Stimulated activated CD4-positive, alpha-beta T cell treated with anti-CD3 and anti-CD28 coated beads, Interleukin-1b, Interleukin-23, amount 100 ng/mL, for 24 hours (primary cell): ENCODE measurements at regions not wholly inside any gene's neighbourhood (a gene's known extent, or its start where the extent isn't known, plus 50 kb on each side); places are given as distances from the start of the nearest gene placed in this dataset.

Experiments used
- DNase-seq, 4 experiments: peaks; one replicate each; pipeline ENCODE4 v3.0.0-alpha.2; 2020; ENCODE audit warnings: low read depth in 4 of 4, low spot score in 1 of 4

DNA sequence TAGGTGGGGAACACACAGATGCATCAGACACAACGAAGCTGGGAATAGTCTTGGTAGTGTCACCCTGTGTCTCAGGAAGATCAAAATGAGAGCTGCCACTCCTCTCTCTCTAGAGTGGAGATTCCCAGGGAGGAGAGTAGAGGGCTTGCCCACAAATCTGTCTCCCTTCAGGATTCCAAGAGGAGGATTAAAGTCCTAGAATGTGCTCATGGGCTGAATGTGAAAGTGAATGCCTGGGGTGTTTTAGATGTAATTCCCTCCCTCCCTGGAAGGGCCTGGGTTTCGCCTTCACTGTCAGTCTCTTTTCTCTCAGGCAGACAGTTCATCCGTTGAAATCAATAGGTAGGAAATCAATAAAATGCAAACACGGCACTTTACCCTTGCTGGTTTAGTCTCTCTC lies 282.6 kb upstream of the PPARGC1A start:
- DNase-seq: no peak

DNA sequence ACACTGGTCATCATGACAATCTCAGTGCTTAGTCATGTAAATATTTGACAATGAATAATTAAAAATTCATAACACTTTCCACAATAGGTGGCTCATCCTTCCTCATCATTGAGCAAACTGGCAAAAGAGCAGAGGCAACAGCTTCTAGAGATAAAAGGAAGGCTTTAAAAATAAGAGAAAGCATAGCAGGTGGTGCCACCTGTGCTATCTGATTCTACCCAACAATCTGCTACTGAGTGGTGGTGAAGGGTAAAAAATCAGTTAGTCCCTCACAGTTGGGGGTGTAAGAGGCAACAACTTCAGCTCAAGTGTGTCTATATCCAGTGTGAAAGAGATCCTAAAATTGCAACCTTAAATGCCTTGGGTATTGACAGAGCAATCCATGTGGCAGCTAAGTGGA lies 280.1 kb upstream of the PPARGC1A start:
- no peak for DNase-seq

DNA sequence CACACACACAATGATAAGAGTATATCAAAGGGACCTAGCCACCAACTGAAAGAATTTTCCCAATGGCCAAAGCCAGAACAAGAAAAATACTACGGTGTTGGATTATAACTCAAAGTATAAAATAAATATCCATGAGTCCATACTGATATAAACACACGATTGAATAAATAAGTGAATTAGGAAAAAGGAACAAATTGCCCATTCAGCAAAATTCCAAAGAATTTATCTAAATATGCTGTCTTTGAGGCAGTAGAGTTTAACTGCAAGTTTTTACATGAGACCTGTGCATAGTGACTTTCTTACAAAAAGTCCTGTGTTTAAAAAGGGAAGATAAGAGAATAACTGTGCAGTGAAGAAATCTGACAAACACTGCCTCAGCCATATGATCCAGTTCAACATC lies 278.8 kb upstream of the PPARGC1A start:
- no peak for DNase-seq

DNA sequence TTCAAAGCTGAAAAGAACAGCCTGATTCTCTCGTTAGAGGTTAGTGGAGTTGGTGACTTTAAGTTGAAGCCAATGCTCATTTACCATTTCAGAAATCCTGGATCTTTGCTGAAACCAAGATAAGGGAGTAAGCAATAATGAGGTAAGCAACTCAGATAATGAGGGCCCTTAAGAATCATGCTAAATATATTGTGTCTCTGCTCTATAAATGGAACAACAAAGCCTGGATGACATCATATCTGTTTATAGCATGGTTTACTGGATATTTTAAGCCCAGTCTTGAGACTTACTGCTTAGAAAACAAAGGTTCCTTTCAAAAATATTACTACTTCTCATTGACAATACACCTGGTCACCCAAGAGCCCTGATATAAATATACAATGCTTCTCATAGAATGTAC lies 276.7 kb upstream of the PPARGC1A start:
- no peak for DNase-seq

DNA sequence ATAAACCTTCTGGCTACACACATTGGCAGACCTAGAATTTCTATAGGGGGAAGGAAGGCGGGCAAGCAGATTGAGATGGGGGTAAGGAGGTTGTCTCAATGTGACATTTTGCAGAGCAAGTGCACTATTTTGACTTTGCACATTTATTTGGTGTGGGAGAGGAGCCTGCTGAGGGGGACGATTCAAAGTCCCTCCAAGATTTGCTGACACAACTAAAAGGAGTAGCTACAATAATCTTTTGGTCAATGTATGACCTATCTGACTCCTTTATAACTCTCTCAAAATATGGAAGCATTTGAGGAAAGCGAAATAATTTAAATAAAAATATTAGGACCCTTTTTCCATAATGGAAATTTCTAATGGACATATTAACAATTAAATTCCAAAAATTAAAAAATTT lies 274.9 kb upstream of the PPARGC1A start:
- no peak for DNase-seq

DNA sequence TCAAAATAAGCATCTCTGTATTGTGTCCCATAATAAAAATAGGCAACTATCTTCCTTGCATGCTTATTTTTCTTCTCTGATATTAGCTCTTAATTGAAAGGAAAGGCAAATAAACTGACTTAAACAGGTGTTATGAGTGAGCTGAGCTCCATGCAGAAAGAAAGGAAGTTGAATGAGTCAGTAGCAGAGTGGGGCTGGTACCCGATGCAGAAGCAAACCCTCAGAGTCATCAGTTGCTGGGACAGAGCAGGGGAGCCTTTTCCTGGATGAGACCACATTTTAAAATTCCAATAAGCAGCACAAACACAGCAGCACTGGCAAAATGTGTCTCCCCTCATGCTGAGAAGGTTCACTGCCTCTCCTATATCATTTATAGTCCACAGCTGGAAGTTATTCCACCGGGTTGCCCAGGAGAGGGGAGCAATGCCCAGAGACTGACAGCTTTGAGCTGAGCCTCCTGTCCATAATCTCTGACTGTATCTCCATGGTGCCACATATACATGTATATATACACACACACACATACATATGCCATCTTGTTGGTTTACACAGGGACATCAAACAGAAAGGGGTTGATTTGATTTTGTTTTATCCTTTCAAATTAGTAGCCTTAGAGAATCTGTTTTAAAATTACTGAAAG lies 274.3 kb upstream of the PPARGC1A start:
- no peak for DNase-seq

DNA sequence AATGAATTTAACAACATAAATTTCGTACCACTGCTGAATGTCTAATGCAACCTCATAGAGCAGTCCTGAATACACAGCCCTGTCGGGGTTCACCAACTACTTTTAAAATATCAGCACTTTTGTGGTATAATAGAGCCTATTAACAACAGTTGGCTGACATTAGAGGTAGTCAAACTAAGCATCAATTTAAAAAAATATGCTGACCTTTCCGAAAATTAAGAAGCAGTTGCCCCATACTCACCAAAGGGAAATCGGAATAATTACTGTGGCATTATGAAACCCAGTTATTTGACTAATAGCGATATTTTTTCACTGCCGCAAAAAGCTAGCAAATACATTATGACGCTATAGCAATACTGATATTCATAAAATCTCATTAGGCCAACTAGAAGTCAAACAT lies 273.5 kb upstream of the PPARGC1A start:
- no peak for DNase-seq

DNA sequence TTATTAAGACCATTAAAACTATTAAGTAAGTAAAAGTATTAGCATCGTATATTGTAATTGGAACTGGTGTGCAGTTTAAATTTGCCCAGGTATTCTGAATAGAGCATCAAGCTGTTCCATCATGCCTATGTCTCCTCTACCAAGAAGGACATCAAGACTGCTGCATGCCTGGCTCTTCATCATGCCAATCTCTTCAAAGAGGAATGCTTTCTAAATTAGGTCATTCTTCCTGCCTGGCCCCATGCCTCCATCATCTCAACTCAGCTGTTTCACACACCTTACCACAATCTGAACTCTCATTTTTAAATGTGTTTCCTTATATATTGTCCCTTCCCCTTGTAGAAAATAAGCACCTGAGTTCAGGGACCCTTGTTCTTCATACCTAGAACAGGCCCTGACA lies 270.5 kb upstream of the PPARGC1A start:
- no peak for DNase-seq

DNA sequence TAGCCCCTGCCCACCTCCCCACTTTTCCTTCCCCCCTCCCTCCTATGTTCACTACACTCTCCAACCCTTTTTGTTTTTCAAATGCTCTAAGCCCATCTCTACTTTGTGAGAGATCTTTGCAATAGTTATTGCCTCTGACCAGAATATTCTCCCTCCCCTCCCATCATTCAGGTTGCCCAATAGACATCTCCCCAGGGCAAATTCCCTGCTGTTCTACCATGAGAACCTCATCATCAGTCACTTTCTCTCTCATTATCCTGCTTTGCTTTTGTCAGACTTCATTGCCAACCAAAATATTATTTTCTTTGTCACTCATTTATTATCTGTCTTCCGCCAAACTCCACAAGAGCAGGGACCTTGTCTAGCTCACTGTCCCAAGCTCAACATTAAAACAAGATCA lies 268.2 kb upstream of the PPARGC1A start:
- DNase-seq: no peak

DNA sequence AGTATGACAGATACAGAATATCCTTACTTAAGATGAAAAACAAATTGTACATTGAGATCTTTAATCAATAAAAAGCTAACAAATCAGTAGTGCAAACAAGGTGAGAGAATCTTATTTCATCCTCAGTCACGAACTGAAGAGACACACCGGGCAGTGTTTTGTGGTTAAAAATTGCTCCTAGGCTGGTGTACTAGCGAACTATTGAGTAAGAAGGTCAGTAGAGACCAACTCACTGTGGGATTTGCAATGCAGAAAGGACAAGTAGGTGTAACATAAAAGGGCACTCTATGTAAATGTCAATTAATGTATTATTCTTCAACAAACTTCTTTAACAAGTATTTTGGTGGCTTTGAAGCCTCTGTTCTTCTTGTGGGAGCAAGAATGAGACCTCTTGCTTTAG lies 260.2 kb upstream of the PPARGC1A start:
- no peak for DNase-seq

DNA sequence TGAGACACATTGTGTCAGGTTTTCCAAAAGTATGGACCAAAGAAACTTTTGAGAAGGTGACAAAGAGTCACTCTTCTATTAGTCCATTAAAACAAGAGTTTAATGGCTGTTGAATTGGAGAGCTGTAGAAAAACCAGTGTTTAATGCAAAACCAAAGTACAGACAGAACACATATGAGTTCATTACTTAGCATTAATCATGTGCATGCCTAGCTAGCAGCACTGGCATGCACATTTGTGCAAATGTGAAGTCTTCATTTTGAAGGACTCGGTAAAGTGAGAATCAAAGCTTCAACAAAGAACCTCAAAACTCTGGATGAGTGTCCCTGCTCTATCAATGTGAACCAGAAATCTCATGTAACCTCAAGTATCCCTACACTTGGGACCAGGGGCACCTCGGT lies 256.3 kb upstream of the PPARGC1A start:
- no peak for DNase-seq

DNA sequence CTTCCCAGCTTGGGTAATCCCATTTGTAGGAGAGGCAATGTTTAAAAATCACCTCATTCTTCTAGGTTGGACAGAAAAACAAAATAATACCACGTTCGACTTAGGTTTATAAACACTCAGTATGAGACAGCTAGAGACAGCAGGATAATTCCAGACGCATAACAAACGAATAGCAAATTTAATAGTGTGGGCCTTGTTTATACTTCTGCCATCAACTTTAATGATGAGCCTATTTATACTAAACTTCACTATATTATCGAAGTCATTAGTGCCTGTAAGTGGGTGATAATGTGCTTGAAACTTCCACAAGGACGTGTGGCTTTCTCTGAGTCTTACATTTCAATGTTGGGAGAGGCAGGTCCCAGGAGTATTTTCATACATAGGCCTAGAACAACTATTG lies 255.7 kb upstream of the PPARGC1A start:
- DNase-seq: no peak

DNA sequence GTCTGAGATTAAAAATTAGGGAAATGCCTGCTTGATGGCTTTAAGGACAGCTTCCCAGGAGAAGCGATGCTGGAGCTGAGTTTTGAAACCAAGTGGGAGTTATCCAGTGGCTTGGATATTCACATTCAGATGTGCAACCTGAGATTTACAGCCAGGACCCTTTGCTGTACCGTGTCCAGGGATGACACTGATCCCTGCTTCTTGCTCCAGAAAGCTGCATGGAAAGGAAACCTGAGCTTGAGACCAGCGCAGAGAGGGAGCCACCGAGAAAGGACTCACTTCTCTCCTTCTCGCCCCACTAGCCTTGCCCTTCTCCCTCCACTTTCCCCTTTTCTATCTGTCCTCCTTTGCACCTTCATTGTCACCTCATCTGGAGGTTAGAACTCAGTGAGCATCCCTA lies 254.5 kb upstream of the PPARGC1A start:
- no peak for DNase-seq

DNA sequence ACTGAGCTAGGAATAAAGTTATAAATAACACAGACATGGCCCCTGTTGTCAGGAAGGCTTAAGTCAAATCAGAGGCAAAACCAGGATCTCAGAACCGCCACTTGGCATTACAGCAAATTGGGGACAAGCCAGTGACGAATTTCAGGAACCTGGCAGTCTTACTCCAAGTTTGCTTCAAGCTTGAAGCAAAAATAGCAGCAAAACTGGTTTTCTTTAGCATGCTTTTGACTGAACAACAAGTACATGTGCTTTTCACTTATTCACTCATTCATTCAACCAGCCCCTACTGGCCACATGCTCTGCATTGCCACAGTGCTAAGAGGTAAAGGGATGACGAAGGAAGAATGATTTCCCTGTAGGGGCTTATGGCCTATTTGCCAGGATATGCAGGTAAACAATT lies 253.9 kb upstream of the PPARGC1A start:
- no peak for DNase-seq

DNA sequence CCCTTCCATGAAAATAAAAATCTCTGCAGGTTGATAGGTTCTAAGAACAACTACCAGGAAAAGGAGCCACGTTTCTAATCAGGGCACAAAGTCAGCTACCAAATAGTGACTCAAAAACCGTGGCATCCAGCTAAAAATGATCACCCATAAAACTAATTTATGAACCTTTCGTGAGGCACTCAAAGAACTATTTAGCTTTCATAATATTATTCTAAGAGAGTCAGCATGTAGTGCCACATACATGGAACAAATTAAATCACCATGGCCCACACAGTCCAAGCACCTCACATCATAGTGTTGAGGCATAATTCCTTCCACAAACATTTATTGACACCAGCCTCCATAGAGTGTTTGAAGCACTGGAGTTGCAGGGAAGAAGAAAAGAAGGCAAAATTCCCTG lies 252.0 kb upstream of the PPARGC1A start:
- no peak for DNase-seq

DNA sequence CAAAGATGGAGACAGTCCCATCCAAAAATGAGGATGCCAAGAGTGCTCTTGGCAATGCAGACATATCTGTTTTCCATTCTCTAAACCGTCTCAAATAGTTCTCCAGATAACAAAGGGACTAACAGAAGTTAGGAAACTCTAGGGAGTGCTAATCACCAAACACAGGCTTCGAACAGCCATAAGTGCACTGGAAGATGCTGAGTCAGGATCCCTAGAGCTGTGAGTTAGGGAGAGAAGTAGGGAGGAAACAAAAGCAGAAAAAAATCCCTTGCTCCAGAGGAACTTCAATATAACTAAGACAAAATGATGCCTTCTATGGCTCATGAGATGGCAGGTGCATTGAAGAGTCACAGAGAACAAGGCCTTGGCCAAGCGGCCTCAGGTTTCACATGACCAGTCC lies 251.0 kb upstream of the PPARGC1A start:
- no peak for DNase-seq

DNA sequence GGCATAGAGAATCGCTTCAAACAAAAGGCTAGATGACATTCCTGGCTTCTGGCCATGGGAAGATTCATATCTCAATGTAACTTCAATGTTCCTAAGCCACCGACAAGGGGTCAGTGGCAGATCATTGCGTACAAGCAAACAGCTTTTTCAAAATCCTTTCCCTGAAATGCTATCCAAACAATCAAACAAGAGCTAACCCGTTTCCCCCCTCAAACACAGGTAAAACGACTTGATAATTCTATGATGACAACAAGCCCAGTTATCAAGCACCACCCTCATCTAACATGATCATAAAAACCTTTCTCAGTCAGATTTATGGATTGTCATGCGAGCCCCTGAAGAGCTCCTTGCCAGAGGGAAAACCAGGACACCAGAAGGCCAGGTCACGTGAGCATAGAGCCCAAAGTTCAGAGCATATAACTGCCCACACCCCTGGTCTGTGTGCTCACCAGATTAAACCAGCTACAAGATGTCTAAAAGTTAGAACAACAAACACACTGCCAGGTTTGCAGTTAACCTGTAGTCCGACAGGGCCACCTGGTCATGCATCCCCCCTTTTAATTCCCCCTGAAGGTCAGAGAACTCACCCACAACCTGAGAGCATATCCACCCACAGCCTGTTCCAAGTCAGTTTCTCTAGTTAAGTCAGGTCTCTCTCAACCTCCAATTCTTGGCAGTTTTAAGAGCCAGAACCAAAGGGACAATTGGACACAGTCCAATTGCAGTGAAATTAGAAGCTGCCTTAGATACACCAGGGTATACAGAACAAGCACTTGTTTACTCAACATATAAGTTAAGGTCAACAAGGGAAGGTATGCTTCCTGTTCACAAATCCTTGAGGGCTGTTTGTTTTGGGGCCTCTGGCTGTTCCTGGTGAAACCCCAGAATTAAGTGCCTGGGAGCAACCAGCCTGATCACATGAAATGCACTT lies 248.1 kb upstream of the PPARGC1A start:
- DNase-seq: no peak

DNA sequence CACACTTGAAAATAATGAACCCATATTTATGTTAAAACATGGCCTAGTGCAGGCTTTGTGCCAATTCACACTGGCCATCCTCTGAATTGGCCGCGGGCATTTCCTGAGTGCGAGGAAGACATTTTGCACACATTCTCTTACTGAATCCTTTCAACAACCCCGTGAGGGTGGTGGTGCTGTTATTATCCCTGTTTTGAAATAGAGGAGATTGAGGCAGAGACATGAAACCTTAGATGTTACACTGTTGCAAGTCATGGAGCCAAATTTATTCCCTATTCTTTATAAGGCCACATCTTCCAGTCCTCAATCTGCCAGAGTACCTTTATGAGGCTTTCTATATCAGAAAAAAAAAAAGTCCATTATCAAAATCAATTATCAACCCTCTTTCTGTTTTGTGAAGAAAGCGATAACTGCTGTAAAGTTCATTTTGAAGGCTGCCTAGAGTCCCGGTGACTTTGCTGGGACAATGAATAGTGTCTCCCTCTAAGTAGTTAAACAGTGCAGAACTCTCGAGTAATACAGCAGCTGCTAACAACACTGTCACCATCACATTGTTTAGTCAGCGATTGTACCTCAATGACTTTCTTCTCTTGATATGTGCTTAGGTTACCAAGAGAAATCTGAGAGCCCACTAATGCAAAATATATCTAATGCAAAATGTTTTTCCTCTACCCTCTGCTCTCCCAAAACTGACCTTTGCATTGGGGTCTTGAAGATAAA lies 242.3 kb upstream of the PPARGC1A start:
- DNase-seq: no peak

DNA sequence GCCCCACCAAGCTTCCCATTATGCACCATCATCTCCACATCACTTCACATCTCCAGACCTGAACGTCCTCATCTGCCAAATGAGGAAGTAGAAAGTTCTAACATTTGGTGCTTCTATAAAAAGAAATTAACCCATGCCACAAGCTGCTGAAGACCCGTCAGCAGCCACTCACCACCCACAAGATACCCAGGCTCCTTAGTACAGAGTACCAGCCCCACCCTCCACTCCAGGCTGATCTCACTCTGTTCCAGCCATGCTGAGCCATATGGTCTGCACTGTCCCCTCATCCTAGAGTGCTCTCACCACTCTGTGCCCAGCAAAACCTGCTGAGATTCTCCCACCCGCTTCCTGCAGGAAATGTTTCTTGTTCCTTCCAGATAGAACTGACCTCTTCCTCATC lies 240.8 kb upstream of the PPARGC1A start:
- DNase-seq: no peak

DNA sequence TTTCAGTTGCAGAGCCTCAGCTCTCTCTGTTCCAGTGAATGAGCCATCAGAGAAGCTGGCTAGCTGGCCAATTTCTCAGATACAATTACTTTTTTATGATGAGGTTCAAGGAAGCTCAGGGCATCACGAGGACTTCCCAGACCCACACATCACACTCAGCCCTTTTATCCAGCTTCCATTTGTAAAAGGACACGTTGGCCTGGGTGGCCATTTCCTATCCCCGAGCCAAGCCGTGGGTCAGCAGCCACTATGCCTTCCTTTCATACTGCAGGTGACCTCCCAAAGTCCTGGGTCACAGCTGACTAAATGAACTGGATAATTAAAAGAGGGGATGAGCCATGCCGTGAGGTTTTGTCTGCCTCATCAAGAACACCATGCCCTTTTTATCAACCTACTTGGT lies 236.9 kb upstream of the PPARGC1A start:
- DNase-seq: no peak

DNA sequence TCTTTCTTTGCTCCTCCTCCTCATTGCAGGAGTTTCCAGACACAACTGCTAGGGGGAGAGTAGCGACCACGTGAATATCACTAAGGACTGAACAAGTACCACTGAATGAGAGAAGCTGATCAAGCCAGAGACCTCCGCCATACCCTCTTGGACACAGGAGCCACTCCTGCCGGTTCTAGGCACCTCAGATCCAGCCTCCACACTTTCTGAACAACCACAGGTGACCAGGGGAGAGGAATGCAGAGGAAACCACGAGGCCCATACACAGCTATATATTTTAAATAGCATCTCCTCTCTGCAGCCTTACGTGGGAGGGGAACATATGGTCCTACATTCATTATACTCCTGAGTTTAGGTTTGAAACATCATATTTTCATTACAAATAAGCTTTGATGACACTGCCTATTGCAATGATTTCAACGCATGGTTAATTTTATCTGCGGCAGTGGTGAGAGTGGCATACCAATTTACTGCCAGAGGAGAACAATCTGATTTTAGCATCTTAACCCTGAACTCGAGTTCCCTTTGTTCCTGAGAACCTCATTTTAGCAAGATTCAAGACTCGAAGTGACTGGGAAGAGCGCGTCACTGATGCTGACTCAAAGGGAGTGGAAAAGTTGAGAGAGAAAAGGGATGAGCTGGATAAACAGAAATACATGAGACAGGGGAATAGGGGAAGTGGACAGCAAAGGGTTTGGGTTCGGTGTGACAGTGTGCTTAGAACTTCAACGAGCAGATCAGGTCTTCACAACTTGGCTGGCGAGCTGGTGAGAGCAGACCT lies 231.7 kb upstream of the PPARGC1A start:
- no peak for DNase-seq
